ENCODE measurements at regions not wholly inside any gene's neighbourhood (a gene's known extent, or its start where the extent isn't known, plus 50 kb on each side); places are given as distances from the start of the nearest gene placed in this dataset.
A peak's percentile ranks its signal among the peaks of the same experiment; 100 is the strongest.

DNA sequence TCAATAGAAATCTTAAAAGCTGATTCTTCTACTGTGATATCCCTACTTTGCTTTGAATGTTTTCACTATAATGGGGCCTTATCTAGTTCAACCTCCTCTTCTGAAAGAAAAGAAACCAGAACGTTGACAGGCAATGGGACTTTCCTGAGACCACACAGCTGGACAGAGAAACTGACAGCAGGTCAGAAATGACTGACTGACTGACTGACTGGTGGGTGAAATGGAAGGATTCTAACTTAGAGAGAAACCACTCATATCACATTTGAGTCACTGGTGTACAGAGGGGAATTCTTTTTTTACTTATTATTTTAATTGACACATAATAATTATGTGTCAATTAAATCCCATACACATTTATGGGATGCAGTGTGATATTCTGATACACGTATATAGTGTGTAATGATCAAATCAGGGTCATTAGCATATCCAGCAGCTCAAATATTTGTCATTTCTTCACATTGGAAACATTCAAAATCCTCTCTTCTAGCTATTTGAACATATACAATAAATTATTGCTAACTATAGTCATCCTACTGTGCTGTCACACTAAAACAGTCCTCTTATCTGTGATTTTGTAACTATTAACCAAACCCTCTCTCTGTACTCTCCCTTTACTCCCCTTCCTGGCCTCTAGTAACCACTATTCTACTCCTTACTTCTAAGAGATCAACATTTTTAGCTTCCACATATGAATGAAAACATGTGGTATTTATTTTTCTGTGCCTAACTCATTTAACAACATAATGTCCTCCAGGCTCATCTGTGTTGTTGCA, 64.8 kb upstream of the NRSN1 start:
- H3K27me3 ChIP-seq: no peaks in the 10 kb centered on the region
- no peak overlapping the region for H2AFZ ChIP-seq
- H3K4me1 ChIP-seq (ENCODE audit: insufficient read depth): no peaks in the 10 kb centered on the region
- no peak overlapping the region for H3K4me2 ChIP-seq
- no peak overlapping the region for H3K4me3 ChIP-seq
- no peaks in the 10 kb centered on the region for H3K79me2 ChIP-seq
- H3K36me3 ChIP-seq (replicated peaks; ENCODE audit: insufficient read depth, low read depth): no peaks in the 10 kb centered on the region
- H3K9me3 ChIP-seq (ENCODE audit: low read depth): no peaks in the 10 kb centered on the region
- no peak overlapping the region for H3K27ac ChIP-seq
- no peaks in the 10 kb centered on the region for H4K20me1 ChIP-seq (ENCODE audit: insufficient read depth, poor library complexity, severe bottlenecking)
- 74% methylated on average over 2 of the region's 2 CpGs for WGBS (ENCODE audit: low lambda C conversion rate, missing lambda C conversion rate)
- H3K9me2 ChIP-seq (replicated peaks; ENCODE audit: insufficient read depth): no peaks in the 10 kb centered on the region
- TF ChIP-seq EZH2 (IDR thresholded peaks at IDR 0.05; ENCODE audit: borderline replicate concordance) (no peak), EZH2phosphoT487 (IDR thresholded peaks at IDR 0.05; ENCODE audit: low read depth, severe bottlenecking, unreplicated experiment) (no peak)
- TF ChIP-seq, protein P1, sequence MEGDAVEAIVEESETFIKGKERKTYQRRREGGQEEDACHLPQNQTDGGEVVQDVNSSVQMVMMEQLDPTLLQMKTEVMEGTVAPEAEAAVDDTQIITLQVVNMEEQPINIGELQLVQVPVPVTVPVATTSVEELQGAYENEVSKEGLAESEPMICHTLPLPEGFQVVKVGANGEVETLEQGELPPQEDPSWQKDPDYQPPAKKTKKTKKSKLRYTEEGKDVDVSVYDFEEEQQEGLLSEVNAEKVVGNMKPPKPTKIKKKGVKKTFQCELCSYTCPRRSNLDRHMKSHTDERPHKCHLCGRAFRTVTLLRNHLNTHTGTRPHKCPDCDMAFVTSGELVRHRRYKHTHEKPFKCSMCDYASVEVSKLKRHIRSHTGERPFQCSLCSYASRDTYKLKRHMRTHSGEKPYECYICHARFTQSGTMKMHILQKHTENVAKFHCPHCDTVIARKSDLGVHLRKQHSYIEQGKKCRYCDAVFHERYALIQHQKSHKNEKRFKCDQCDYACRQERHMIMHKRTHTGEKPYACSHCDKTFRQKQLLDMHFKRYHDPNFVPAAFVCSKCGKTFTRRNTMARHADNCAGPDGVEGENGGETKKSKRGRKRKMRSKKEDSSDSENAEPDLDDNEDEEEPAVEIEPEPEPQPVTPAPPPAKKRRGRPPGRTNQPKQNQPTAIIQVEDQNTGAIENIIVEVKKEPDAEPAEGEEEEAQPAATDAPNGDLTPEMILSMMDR (IDR thresholded peaks at IDR 0.05; ENCODE audit: poor library complexity): no peak
- DNase-seq (ENCODE audit: low spot score): no peak

DNA sequence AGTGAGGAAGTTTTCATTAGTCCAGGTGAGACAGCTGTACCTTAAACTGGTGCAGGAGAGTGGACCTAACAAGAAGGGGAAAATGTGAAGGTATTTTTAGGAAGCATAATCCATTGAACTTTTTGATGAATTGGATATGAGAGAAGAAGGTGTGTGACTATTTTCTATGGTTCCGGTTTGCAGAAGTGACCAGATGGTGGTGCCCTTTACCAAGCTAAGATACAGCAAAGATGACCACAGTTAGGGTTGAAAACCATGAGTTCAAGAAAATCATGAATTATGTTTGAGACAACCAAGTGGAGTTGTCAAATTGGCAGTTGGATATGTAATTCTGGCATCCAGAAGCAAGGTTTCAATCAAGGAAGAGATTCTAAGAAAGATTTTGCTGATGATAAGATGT, 61.9 kb upstream of the NRSN1 start:
- Histone ChIP-seq H2AFZ (no peak overlapping the region), H4K20me1 (ENCODE audit: insufficient read depth, poor library complexity, severe bottlenecking) (no peaks in the 10 kb centered on the region), H3K79me2 (no peaks in the 10 kb centered on the region), H3K4me3 (no peak overlapping the region), H3K27me3 (no peaks in the 10 kb centered on the region), H3K9me3 (ENCODE audit: low read depth) (no peaks in the 10 kb centered on the region), H3K27ac (no peak overlapping the region), H3K4me2 (no peak overlapping the region), H3K36me3 (replicated peaks; ENCODE audit: insufficient read depth, low read depth) (no peaks in the 10 kb centered on the region), H3K4me1 (ENCODE audit: insufficient read depth) (no peaks in the 10 kb centered on the region), H3K9me2 (replicated peaks; ENCODE audit: insufficient read depth) (no peaks in the 10 kb centered on the region)
- TF ChIP-seq EZH2phosphoT487 (IDR thresholded peaks at IDR 0.05; ENCODE audit: low read depth, severe bottlenecking, unreplicated experiment) (no peak), EZH2 (IDR thresholded peaks at IDR 0.05; ENCODE audit: borderline replicate concordance) (no peak)
- TF ChIP-seq, protein P1 (IDR thresholded peaks at IDR 0.05; ENCODE audit: poor library complexity): peak; percentile 65
- peak; percentile 41 for DNase-seq (ENCODE audit: low spot score)
- WGBS (ENCODE audit: low lambda C conversion rate, missing lambda C conversion rate): 13% methylated on average over 1 of the region's 1 CpG

DNA sequence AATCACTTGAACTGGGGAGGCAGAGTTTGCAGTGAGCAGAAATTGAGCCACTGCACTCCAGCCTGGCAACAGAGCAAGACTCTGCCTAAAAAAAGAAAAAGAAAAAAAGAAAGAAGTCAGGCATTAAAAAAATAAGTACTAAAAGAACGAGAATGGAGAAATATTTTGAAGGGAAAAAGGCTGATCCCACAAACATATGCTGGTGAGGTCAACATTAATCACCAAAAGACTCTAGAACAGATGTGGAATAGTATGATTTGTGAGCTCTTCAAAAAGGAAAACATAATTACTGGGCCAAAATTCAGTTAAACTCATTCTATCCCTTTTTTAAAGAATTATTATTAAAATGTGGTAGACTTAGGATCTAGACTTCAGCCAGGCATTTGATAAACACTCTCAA, 61.2 kb upstream of the NRSN1 start:
- H3K9me3 ChIP-seq (ENCODE audit: low read depth): no peaks in the 10 kb centered on the region
- H3K79me2 ChIP-seq: no peaks in the 10 kb centered on the region
- 83% methylated on average over 1 of the region's 1 CpG for WGBS (ENCODE audit: low lambda C conversion rate, missing lambda C conversion rate)
- H3K27me3 ChIP-seq: no peaks in the 10 kb centered on the region
- TF ChIP-seq, protein P1 (IDR thresholded peaks at IDR 0.05; ENCODE audit: poor library complexity): no peak
- TF ChIP-seq EZH2phosphoT487 (IDR thresholded peaks at IDR 0.05; ENCODE audit: low read depth, severe bottlenecking, unreplicated experiment) (no peak), EZH2 (IDR thresholded peaks at IDR 0.05; ENCODE audit: borderline replicate concordance) (no peak)
- no peaks in the 10 kb centered on the region for H3K36me3 ChIP-seq (replicated peaks; ENCODE audit: insufficient read depth, low read depth)
- no peaks in the 10 kb centered on the region for H4K20me1 ChIP-seq (ENCODE audit: insufficient read depth, poor library complexity, severe bottlenecking)
- no peak overlapping the region for H3K27ac ChIP-seq
- H3K4me3 ChIP-seq: no peak overlapping the region
- no peaks in the 10 kb centered on the region for H3K9me2 ChIP-seq (replicated peaks; ENCODE audit: insufficient read depth)
- H2AFZ ChIP-seq: no peak overlapping the region
- no peaks in the 10 kb centered on the region for H3K4me1 ChIP-seq (ENCODE audit: insufficient read depth)
- no peak for DNase-seq (ENCODE audit: low spot score)
- no peak overlapping the region for H3K4me2 ChIP-seq
